B cell (primary cell): ENCODE measurements at regions not wholly inside any gene's neighbourhood (a gene's known extent, or its start where the extent isn't known, plus 50 kb on each side); places are given as distances from the start of the nearest gene placed in this dataset.

ENCODE experiments used
- EZH2 ChIP-seq: IDR thresholded peaks from 2 replicates; pipeline ENCODE4 v1.6.1; 2012; ENCODE audit warnings: borderline replicate concordance, low read depth, mild to moderate bottlenecking, moderate library complexity, low read length; ENCODE audit not compliant: insufficient read depth, poor library complexity, severe bottlenecking
- TF ChIP-seq, protein P1 (sequence below): fragments of 200-600 bp; IDR thresholded peaks from one replicate; pipeline ENCODE4 v1.8.0; 2022; ENCODE audit warnings: antibody characterized with exemption, mild to moderate bottlenecking

- TF ChIP-seq, protein P1, sequence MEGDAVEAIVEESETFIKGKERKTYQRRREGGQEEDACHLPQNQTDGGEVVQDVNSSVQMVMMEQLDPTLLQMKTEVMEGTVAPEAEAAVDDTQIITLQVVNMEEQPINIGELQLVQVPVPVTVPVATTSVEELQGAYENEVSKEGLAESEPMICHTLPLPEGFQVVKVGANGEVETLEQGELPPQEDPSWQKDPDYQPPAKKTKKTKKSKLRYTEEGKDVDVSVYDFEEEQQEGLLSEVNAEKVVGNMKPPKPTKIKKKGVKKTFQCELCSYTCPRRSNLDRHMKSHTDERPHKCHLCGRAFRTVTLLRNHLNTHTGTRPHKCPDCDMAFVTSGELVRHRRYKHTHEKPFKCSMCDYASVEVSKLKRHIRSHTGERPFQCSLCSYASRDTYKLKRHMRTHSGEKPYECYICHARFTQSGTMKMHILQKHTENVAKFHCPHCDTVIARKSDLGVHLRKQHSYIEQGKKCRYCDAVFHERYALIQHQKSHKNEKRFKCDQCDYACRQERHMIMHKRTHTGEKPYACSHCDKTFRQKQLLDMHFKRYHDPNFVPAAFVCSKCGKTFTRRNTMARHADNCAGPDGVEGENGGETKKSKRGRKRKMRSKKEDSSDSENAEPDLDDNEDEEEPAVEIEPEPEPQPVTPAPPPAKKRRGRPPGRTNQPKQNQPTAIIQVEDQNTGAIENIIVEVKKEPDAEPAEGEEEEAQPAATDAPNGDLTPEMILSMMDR: no peak
- no peak for TF ChIP-seq EZH2
These were observed 1096.4 kb upstream of the MAP3K7 start for GRCh38 chr6:91683240-91683639.
